Vagina (tissue), 2 donors: ENCODE measurements at regions not wholly inside any gene's neighbourhood (a gene's known extent, or its start where the extent isn't known, plus 50 kb on each side); places are given as distances from the start of the nearest gene placed in this dataset.

Source experiments
- DNase-seq, 2 donors: peaks; one replicate each; pipeline ENCODE4 v3.0.0-alpha.2; 2017; ENCODE audit errors: extremely low spot score in 2 of 2
- H3K27ac ChIP-seq: fragments of 200-600 bp; sonication (generic); one replicate; pipeline ENCODE4 v1.5.1; 2019
- H3K27me3 ChIP-seq: fragments of 200-600 bp; sonication (generic); one replicate; pipeline ENCODE4 v1.5.1; 2019
- H3K36me3 ChIP-seq, 2 donors: fragments of 200-600 bp; sonication (generic); one replicate each; pipeline ENCODE4 v1.5.1; 2017 to 2019
- H3K4me1 ChIP-seq: fragments of 200-600 bp; sonication (generic); one replicate; pipeline ENCODE4 v1.5.1; 2019
- H3K4me3 ChIP-seq, 2 donors: fragments of 200-600 bp; sonication (generic); 1 replicate in 1 of 2; 2 replicates in 1 of 2; pipeline ENCODE4 v1.5.1; 2016 to 2019
- H3K9me3 ChIP-seq: fragments of 200-600 bp; sonication (generic); one replicate; pipeline ENCODE4 v1.5.1; 2019
- POLR2A ChIP-seq, 2 donors: fragments of 450-650 bp; IDR thresholded peaks; one replicate each; pipeline ENCODE4 v1.6.1; 2017; ENCODE audit warnings: antibody characterized with exemption in 2 of 2, mild to moderate bottlenecking in 2 of 2, moderate library complexity in 2 of 2
- POLR2AphosphoS5 ChIP-seq, 2 donors: sonication (generic); formaldehyde crosslinking; IDR thresholded peaks; one replicate each; pipeline ENCODE4 v1.9.0; 2017; ENCODE audit warnings: antibody characterized with exemption in 2 of 2, mild to moderate bottlenecking in 2 of 2, low read depth in 1 of 2; ENCODE audit not compliant: insufficient read depth in 1 of 2
- intact Hi-C: fragments of 100-400 bp; cut with DNase I; formaldehyde crosslinking; loops from one replicate; pipeline ENCODE4 v1.15.1; 2023
- TF ChIP-seq, protein P1 (sequence below), 3 experiments: fragments of 450-650 bp in 2 of 3; fragments of 200-600 bp in 1 of 3; sonication (generic) in 1 of 3; IDR thresholded peaks; one replicate each; pipeline ENCODE4 v1.5.1; 2017 to 2019; ENCODE audit warnings: antibody characterized with exemption in 3 of 3, mild to moderate bottlenecking in 2 of 3, moderate library complexity in 2 of 3

GRCh38 chr5:91884036-91884435 lies 500.9 kb upstream of the ARRDC3 start:
- H3K9me3 ChIP-seq = no peaks in the 10 kb centered on the region
- H3K36me3 ChIP-seq = no peaks in the 10 kb centered on the region
- no peak overlapping the region for H3K27ac ChIP-seq
- H3K27me3 ChIP-seq = no peaks in the 10 kb centered on the region
- TF ChIP-seq POLR2AphosphoS5 (IDR thresholded peaks at IDR 0.05; ENCODE audit: insufficient read depth in 1 of 2, low read depth in 1 of 2) = no peak
- TF ChIP-seq, protein P1, sequence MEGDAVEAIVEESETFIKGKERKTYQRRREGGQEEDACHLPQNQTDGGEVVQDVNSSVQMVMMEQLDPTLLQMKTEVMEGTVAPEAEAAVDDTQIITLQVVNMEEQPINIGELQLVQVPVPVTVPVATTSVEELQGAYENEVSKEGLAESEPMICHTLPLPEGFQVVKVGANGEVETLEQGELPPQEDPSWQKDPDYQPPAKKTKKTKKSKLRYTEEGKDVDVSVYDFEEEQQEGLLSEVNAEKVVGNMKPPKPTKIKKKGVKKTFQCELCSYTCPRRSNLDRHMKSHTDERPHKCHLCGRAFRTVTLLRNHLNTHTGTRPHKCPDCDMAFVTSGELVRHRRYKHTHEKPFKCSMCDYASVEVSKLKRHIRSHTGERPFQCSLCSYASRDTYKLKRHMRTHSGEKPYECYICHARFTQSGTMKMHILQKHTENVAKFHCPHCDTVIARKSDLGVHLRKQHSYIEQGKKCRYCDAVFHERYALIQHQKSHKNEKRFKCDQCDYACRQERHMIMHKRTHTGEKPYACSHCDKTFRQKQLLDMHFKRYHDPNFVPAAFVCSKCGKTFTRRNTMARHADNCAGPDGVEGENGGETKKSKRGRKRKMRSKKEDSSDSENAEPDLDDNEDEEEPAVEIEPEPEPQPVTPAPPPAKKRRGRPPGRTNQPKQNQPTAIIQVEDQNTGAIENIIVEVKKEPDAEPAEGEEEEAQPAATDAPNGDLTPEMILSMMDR (IDR thresholded peaks at IDR 0.05) = no peak
- no peak for TF ChIP-seq POLR2A (IDR thresholded peaks at IDR 0.05)
- intact Hi-C loops = no loop called here
- H3K4me3 ChIP-seq = no peak overlapping the region
- no peaks in the 10 kb centered on the region for H3K4me1 ChIP-seq
- no peak for DNase-seq

DNA sequence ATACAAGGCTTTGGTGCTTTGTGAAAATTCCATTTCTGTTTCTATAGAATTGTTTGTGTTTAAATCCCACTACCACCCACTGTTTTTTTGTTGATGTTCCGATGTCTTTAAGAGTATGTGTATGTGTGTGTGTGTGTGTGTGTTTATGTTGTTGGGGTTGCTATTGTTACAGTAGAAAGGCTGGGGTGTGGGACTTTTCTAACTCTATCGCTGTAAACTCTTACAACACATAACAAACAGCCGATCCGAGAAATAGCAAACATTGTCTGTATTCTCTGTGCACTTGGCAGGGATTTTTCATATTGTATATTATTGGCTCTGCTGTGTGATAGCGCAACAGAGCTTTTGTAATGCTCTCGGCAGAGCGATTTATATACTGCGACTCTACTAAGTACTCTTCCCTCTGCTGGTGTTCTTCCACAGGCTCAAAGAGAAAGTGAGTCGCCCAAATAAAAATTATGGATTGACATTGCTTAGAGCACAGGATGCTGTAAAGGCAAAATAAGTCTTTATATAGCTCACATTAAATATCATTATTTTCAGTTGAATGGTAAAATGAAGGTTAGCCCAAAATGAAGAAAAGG lies 492.2 kb upstream of the ARRDC3 start:
- no peaks in the 10 kb centered on the region for H3K27me3 ChIP-seq
- intact Hi-C loops = no loop called here
- no peak overlapping the region for H3K4me3 ChIP-seq
- no peaks in the 10 kb centered on the region for H3K4me1 ChIP-seq
- no peaks in the 10 kb centered on the region for H3K36me3 ChIP-seq
- no peak for DNase-seq
- no peak overlapping the region for H3K27ac ChIP-seq
- TF ChIP-seq POLR2A (IDR thresholded peaks at IDR 0.05) = no peak
- H3K9me3 ChIP-seq = no peaks in the 10 kb centered on the region

DNA sequence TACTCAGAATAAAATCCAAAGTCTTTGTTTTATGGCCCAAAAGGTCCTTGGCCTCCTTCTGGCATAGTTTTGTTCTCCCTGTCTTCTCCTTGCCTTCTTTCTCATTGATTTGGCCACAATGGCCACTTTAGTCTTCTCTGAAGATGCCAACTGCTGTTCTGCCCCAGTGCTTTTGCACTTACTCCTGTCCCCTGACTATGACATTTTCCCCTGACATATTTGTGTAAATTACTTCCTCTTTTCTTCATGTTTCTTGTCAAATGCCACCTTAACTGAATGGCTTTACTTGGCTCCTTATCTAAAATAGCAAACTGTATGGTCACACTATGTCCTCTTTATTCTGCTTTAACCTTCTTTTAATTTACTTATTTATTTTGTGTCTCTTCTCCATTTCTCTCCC lies 484.7 kb upstream of the ARRDC3 start:
- intact Hi-C loops = no loop called here
- Histone ChIP-seq H3K36me3 (no peaks in the 10 kb centered on the region), H3K27me3 (no peaks in the 10 kb centered on the region), H3K27ac (no peak overlapping the region), H3K4me1 (no peaks in the 10 kb centered on the region), H3K4me3 (no peak overlapping the region), H3K9me3 (no peaks in the 10 kb centered on the region)
- TF ChIP-seq POLR2AphosphoS5 (IDR thresholded peaks at IDR 0.05; ENCODE audit: insufficient read depth in 1 of 2, low read depth in 1 of 2) (no peak), POLR2A (IDR thresholded peaks at IDR 0.05) (no peak)
- TF ChIP-seq, protein P1 (IDR thresholded peaks at IDR 0.05) = no peak
- DNase-seq = no peak

DNA sequence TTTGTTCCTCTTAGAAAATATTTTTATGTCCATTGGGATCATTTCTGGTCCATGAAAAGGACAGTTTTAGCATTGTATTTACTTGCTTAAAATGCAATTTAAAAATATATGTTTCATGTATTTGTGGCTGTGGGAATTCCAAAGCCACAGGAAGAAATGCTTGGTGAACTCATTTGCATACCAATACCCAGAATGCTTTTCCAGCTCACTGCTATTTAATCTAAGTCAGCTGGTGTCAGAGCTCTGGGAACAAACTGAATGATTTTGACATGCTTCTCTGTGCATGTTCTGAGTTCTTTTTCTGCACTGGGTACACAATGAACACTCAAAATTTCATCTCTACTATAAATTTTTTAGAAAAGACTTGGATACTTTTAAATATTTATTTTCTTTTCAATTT lies 482.8 kb upstream of the ARRDC3 start:
- no peaks in the 10 kb centered on the region for H3K36me3 ChIP-seq
- TF ChIP-seq, protein P1 (IDR thresholded peaks at IDR 0.05) = no peak
- TF ChIP-seq POLR2A (IDR thresholded peaks at IDR 0.05) (no peak), POLR2AphosphoS5 (IDR thresholded peaks at IDR 0.05; ENCODE audit: insufficient read depth in 1 of 2, low read depth in 1 of 2) (no peak)
- no peaks in the 10 kb centered on the region for H3K4me1 ChIP-seq
- H3K27ac ChIP-seq = no peak overlapping the region
- H3K4me3 ChIP-seq = no peak overlapping the region
- intact Hi-C loops = no loop called here
- no peak for DNase-seq
- no peaks in the 10 kb centered on the region for H3K27me3 ChIP-seq
- H3K9me3 ChIP-seq = no peaks in the 10 kb centered on the region

DNA sequence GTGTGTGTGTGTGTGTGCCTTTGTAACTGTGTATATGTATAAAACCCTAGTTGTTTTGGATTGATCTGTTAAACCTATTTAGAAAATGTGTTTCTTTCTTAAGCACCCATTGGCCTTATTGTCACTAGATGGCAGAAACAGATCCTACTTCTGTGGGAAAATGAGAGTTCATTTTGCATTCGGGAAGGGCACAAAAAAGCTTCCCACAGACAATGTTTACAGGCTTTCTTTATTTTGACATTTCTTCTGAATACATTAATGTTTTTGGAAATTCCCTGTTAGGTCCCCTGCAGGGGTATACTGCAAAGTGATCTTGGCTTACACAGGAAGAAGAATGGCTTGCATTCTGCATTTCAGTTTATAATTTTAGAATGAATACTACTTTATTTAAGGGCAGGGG lies 481.8 kb upstream of the ARRDC3 start:
- no peaks in the 10 kb centered on the region for H3K4me1 ChIP-seq
- H3K27ac ChIP-seq = no peak overlapping the region
- H3K9me3 ChIP-seq = no peaks in the 10 kb centered on the region
- no peak for TF ChIP-seq POLR2A (IDR thresholded peaks at IDR 0.05)
- no peak for DNase-seq
- intact Hi-C loops = no loop called here
- no peak overlapping the region for H3K4me3 ChIP-seq
- no peaks in the 10 kb centered on the region for H3K27me3 ChIP-seq
- H3K36me3 ChIP-seq = no peaks in the 10 kb centered on the region

- H3K36me3 ChIP-seq = no peaks in the 10 kb centered on the region
- no peaks in the 10 kb centered on the region for H3K27me3 ChIP-seq
- H3K4me3 ChIP-seq = no peak overlapping the region
- no peak overlapping the region for H3K27ac ChIP-seq
- TF ChIP-seq POLR2AphosphoS5 (IDR thresholded peaks at IDR 0.05; ENCODE audit: insufficient read depth in 1 of 2, low read depth in 1 of 2) (no peak), POLR2A (IDR thresholded peaks at IDR 0.05) (no peak)
- TF ChIP-seq, protein P1 (IDR thresholded peaks at IDR 0.05) = no peak
- no peaks in the 10 kb centered on the region for H3K4me1 ChIP-seq
- no peaks in the 10 kb centered on the region for H3K9me3 ChIP-seq
- DNase-seq = no peak
- intact Hi-C loops = no loop called here
Measured at GRCh38 chr5:91851670-91852069, 468.6 kb upstream of the ARRDC3 start.
